HepG2 (cell line): ENCODE measurements at regions not wholly inside any gene's neighbourhood (a gene's known extent, or its start where the extent isn't known, plus 50 kb on each side); places are given as distances from the start of the nearest gene placed in this dataset.

Source experiments
- ATAC-seq: fragments of 200-7000 bp; cut with Tn5 transposase; 3 replicates; pipeline ENCODE4 v1.9.1; 2020; ENCODE audit warnings: mild to moderate bottlenecking, moderate library complexity
- BruUV-seq: library from RNA; stranded (reverse); fragments of 400-500 nt; replicated peaks from 2 replicates; lab custom pipeline; 2021; lab: Mats Ljungman, UMichigan
- CTCF ChIA-PET: fragments of 300-600 bp; formaldehyde crosslinking; extraction: SDS; loops from one replicate; lab custom pipeline; 2021; ENCODE audit warnings: low total read pairs, inconsistent platforms, low intra/inter-chr PET ratio; lab: Yijun Ruan, JAX
- POLR2A ChIA-PET: fragments of 350-600 bp; sonication (Branson Sonifier 250); formaldehyde crosslinking; loops from one replicate; lab custom pipeline; 2020; ENCODE audit warnings: antibody characterized with exemption, inconsistent platforms; lab: Yijun Ruan, JAX
- DNase-seq: peaks from one replicate; pipeline ENCODE4 v3.0.0-alpha.2; 2015; ENCODE audit warnings: low spot score
- FAIRE-seq: peaks from 3 replicates; lab custom pipeline; 2011; peaks lifted over from hg19 to GRCh38; lab: Jason Lieb, UNC
- H2AFZ ChIP-seq: one replicate; pipeline ENCODE4 v1.6.1; 2011; ENCODE audit warnings: low read length, inconsistent platforms
- H3K27ac ChIP-seq: fragments of 300-600 bp; 3 replicates; pipeline ENCODE4 v1.8.0; 2011; ENCODE audit warnings: mixed run types, mild to moderate bottlenecking, mixed read lengths, low read length, inconsistent platforms; ENCODE audit not compliant: insufficient read depth; ENCODE audit errors: extremely low read length
- H3K27me3 ChIP-seq, 2 experiments: fragments of 200-600 bp in 1 of 2; 2 replicates in 1 of 2; 3 replicates in 1 of 2; pipeline versions ENCODE4 v1.6.0 to v1.8.0; 2011; ENCODE audit warnings: low read length in 2 of 2, mild to moderate bottlenecking in 2 of 2, moderate library complexity in 2 of 2, inconsistent platforms in 1 of 2; ENCODE audit not compliant: insufficient read depth in 2 of 2, control insufficient read depth in 1 of 2
- H3K36me3 ChIP-seq, 2 experiments: fragments of 200-600 bp in 1 of 2; replicated peaks in 1 of 2; 2 replicates in 1 of 2; 3 replicates in 1 of 2; pipeline versions ENCODE4 v1.5.1 to v1.8.0; 2011; ENCODE audit warnings: low read length in 2 of 2, inconsistent platforms in 1 of 2; ENCODE audit not compliant: insufficient read depth in 2 of 2, control insufficient read depth in 1 of 2
- H3K4me1 ChIP-seq: 2 replicates; pipeline ENCODE4 v1.5.1; 2012; ENCODE audit warnings: low read length, inconsistent platforms; ENCODE audit not compliant: insufficient read depth
- H3K4me2 ChIP-seq: 2 replicates; pipeline ENCODE4 v1.6.0; 2011; ENCODE audit warnings: low read depth, low read length, inconsistent platforms
- H3K4me3 ChIP-seq, 3 experiments: fragments of 200-600 bp in 1 of 3; sonication (generic), shearing (Covaris generic) in 1 of 3; replicated peaks in 1 of 3; 2 replicates each; pipeline ENCODE4 v1.5.1; 2011 to 2016; ENCODE audit warnings: low read length in 3 of 3, inconsistent platforms in 2 of 3, low read depth in 2 of 3, mild to moderate bottlenecking in 2 of 3, control low read depth in 1 of 3, mixed read lengths in 1 of 3; ENCODE audit not compliant: insufficient read depth in 1 of 3
- H3K79me2 ChIP-seq: one replicate; pipeline ENCODE4 v1.6.1; 2011; ENCODE audit warnings: low read length, inconsistent platforms; ENCODE audit not compliant: insufficient read depth
- H3K9ac ChIP-seq: 2 replicates; pipeline ENCODE4 v1.6.0; 2011; ENCODE audit warnings: mild to moderate bottlenecking, low read depth, low read length, inconsistent platforms; ENCODE audit not compliant: insufficient read depth
- H3K9me3 ChIP-seq: 2 replicates; pipeline ENCODE4 v1.5.1; 2012; ENCODE audit warnings: mild to moderate bottlenecking, low read length
- H4K20me1 ChIP-seq: 2 replicates; pipeline ENCODE4 v1.6.0; 2011; ENCODE audit warnings: inconsistent platforms, mild to moderate bottlenecking, low read length, moderate library complexity; ENCODE audit not compliant: insufficient read depth
- BRD4 ChIP-seq: sonication (generic); formaldehyde crosslinking; IDR thresholded peaks from 2 replicates; pipeline ENCODE4 v1.4.0; 2020; ENCODE audit warnings: missing genetic modification reagents
- GPN1 ChIP-seq: sonication (generic); formaldehyde crosslinking; IDR thresholded peaks from 2 replicates; pipeline ENCODE4 v1.5.1; 2020; ENCODE audit warnings: missing genetic modification reagents, borderline replicate concordance
- IRF2 ChIP-seq: IDR thresholded peaks from 2 replicates; pipeline ENCODE4 v1.6.1; 2018; ENCODE audit warnings: missing genetic modification reagents, missing compliant biosample characterization
- TEAD2 ChIP-seq: sonication (generic); formaldehyde crosslinking; IDR thresholded peaks from 2 replicates; pipeline ENCODE4 v1.9.0; 2021; ENCODE audit warnings: missing genetic modification reagents
- ZNF12 ChIP-seq: sonication (generic); formaldehyde crosslinking; IDR thresholded peaks from 2 replicates; pipeline ENCODE4 v1.5.0; 2020; ENCODE audit warnings: missing genetic modification reagents
- ZNF317 ChIP-seq: sonication (generic); formaldehyde crosslinking; IDR thresholded peaks from 2 replicates; pipeline ENCODE4 v1.5.0; 2020; ENCODE audit warnings: mild to moderate bottlenecking, missing genetic modification reagents
- ZNF432 ChIP-seq: sonication (generic); formaldehyde crosslinking; IDR thresholded peaks from 2 replicates; pipeline ENCODE4 v1.5.0; 2020; ENCODE audit warnings: missing genetic modification reagents, mild to moderate bottlenecking, borderline replicate concordance
- ZNF607 ChIP-seq: sonication (generic); formaldehyde crosslinking; IDR thresholded peaks from 2 replicates; pipeline ENCODE4 v1.5.1; 2020; ENCODE audit warnings: missing genetic modification reagents, mild to moderate bottlenecking, borderline replicate concordance
- WGBS: methylation state at CpG from one replicate; pipeline ENCODE4 v1.1.6; 2017; ENCODE audit warnings: low lambda C conversion rate; 5-methylcytosine and 5-hydroxymethylcytosine counted together
- in situ Hi-C: cut with HindIII; loops from 2 replicates; pipeline ENCODE4 v1.10.0; 2017; ENCODE audit warnings: low pct_unique_long_range_greater_than_20kb; ENCODE audit not compliant: extremely low pct_ligation_motif_present
- intact Hi-C: fragments of 100-400 bp; cut with micrococcal nuclease; formaldehyde crosslinking; loops from one replicate; pipeline ENCODE4 v1.10.0; 2022; ENCODE audit not compliant: unreplicated experiment
- TF ChIP-seq, protein P1 (sequence below): sonication (generic); formaldehyde crosslinking; IDR thresholded peaks from 2 replicates; pipeline ENCODE4 v1.4.0; 2020; ENCODE audit warnings: low read depth, mild to moderate bottlenecking, missing genetic modification reagents
- TF ChIP-seq, protein P2 (sequence below): IDR thresholded peaks from 2 replicates; pipeline ENCODE4 v1.6.1; 2016; ENCODE audit warnings: low read depth, missing genetic modification reagents, missing compliant biosample characterization

DNA sequence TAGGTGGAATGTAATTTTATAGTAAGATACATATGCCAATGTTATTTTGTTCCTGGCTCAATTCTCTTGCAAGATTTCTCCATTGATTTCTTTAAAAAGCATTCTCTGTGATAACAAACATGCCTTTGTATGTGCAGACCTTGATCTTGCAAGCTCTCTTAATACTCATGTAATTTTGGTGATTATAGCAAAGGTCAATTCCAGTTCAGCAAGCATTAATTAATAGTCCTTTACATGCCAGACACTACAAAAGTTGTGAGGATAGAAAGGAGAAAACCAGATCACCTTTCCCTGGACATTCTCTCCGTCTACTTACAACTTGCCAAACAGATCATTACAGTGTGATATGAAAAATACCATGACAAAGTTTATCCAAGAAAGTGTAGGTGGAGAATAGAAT lies 173.7 kb upstream of the DOK6 start:
- Histone ChIP-seq H3K9me3 (no peaks in the 10 kb centered on the region), H3K4me2 (no peak overlapping the region), H3K27ac (no peak overlapping the region), H3K79me2 (no peaks in the 10 kb centered on the region), H3K4me3 (no peak overlapping the region), H3K36me3 (no peaks in the 10 kb centered on the region), H3K4me1 (no peaks in the 10 kb centered on the region), H3K9ac (no peak overlapping the region), H3K27me3 (no peaks in the 10 kb centered on the region), H4K20me1 (no peaks in the 10 kb centered on the region), H2AFZ (no peak overlapping the region)
- in situ Hi-C loops (no loop called here), intact Hi-C loops (no loop called here)
- ATAC-seq (no peak), FAIRE-seq (no peak), DNase-seq (no peak)
- ChIA-PET CTCF (no interaction called here), POLR2A (no interaction called here)
- no TSS peak for BruUV-seq
- TF ChIP-seq, protein P1, sequence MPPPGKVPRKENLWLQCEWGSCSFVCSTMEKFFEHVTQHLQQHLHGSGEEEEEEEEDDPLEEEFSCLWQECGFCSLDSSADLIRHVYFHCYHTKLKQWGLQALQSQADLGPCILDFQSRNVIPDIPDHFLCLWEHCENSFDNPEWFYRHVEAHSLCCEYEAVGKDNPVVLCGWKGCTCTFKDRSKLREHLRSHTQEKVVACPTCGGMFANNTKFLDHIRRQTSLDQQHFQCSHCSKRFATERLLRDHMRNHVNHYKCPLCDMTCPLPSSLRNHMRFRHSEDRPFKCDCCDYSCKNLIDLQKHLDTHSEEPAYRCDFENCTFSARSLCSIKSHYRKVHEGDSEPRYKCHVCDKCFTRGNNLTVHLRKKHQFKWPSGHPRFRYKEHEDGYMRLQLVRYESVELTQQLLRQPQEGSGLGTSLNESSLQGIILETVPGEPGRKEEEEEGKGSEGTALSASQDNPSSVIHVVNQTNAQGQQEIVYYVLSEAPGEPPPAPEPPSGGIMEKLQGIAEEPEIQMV (CRISPR knock-in tag), result no peak
- TF ChIP-seq BRD4 (CRISPR knock-in tag), result no peak
- TF ChIP-seq TEAD2 (CRISPR knock-in tag), result no peak
- TF ChIP-seq ZNF317 (CRISPR knock-in tag), result no peak
- no peak for TF ChIP-seq GPN1 (CRISPR knock-in tag)
- TF ChIP-seq ZNF12 (CRISPR knock-in tag), result no peak
- TF ChIP-seq ZNF432 (CRISPR knock-in tag), result no peak
- TF ChIP-seq, protein P2, sequence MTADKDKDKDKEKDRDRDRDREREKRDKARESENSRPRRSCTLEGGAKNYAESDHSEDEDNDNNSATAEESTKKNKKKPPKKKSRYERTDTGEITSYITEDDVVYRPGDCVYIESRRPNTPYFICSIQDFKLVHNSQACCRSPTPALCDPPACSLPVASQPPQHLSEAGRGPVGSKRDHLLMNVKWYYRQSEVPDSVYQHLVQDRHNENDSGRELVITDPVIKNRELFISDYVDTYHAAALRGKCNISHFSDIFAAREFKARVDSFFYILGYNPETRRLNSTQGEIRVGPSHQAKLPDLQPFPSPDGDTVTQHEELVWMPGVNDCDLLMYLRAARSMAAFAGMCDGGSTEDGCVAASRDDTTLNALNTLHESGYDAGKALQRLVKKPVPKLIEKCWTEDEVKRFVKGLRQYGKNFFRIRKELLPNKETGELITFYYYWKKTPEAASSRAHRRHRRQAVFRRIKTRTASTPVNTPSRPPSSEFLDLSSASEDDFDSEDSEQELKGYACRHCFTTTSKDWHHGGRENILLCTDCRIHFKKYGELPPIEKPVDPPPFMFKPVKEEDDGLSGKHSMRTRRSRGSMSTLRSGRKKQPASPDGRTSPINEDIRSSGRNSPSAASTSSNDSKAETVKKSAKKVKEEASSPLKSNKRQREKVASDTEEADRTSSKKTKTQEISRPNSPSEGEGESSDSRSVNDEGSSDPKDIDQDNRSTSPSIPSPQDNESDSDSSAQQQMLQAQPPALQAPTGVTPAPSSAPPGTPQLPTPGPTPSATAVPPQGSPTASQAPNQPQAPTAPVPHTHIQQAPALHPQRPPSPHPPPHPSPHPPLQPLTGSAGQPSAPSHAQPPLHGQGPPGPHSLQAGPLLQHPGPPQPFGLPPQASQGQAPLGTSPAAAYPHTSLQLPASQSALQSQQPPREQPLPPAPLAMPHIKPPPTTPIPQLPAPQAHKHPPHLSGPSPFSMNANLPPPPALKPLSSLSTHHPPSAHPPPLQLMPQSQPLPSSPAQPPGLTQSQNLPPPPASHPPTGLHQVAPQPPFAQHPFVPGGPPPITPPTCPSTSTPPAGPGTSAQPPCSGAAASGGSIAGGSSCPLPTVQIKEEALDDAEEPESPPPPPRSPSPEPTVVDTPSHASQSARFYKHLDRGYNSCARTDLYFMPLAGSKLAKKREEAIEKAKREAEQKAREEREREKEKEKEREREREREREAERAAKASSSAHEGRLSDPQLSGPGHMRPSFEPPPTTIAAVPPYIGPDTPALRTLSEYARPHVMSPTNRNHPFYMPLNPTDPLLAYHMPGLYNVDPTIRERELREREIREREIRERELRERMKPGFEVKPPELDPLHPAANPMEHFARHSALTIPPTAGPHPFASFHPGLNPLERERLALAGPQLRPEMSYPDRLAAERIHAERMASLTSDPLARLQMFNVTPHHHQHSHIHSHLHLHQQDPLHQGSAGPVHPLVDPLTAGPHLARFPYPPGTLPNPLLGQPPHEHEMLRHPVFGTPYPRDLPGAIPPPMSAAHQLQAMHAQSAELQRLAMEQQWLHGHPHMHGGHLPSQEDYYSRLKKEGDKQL (CRISPR knock-in tag), result no peak
- no peak for TF ChIP-seq IRF2
- no peak for TF ChIP-seq ZNF607 (CRISPR knock-in tag)
- WGBS, result 9% methylated on average over 1 of the region's 1 CpG
